ENCODE measurements at regions not wholly inside any gene's neighbourhood (a gene's known extent, or its start where the extent isn't known, plus 50 kb on each side); places are given as distances from the start of the nearest gene placed in this dataset.
"Not testable (repeated sequence)": the region's sequence is repeated elsewhere in the genome, so short reads cannot be mapped to it uniquely, and the experiment has no call there.

DNA sequence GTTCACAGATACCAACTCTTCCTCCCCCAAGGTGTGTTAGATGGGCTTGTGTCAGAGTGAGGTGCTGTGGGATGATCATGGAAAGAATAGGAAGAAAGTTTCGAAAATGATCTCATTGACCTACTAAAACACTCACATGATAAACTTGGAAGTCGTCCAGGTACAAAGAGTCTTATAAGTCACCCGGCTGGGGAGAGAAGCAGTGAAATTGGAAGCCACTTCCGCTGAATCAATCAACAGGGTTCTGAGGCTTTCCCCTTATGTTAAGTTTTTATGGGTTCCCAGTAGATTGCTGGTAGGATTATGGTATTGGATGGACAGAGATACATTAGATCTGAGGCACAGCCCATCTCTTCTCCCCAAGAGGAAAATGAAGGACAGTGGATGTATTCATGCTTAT lies 218.8 kb upstream of the MSX2 start:
- intact Hi-C loops (cut with DNase I; ENCODE audit: low total_unique reads), result no loop called here
- Histone ChIP-seq H3K4me3 (no peak overlapping the region), H3K4me1 (no peaks in the 10 kb centered on the region), H3K27me3 (peaks cover 0 to 2% (median 0%) of the 10 kb centered on the region in 3 donors), H3K36me3 (no peaks in the 10 kb centered on the region), H3K27ac (no peak overlapping the region), H3K9me3 (no peaks in the 10 kb centered on the region)
- ATAC-seq (no peak), DNase-seq (no peak)
- in situ Hi-C loops (cut with MboI; ENCODE audit: low sequenced_read_pairs in 4 of 4), result no loop called here
- TF ChIP-seq POLR2A (IDR thresholded peaks at IDR 0.05), result no peak
- TF ChIP-seq CTCF (IDR thresholded peaks at IDR 0.05 in 4 of 5, conservative IDR thresholded peaks at IDR 0.05 in 1 of 5), result no peak

GRCh38 chr5:174510782-174511453 lies 213.5 kb upstream of the MSX2 start:
- H3K4me1 ChIP-seq; H3K36me3 ChIP-seq; H3K9me3 ChIP-seq; H3K4me3 ChIP-seq; H3K27ac ChIP-seq; ATAC-seq; intact Hi-C loops (cut with DNase I; ENCODE audit: low total_unique reads); DNase-seq; H3K27me3 ChIP-seq; in situ Hi-C loops (cut with MboI; ENCODE audit: low sequenced_read_pairs in 4 of 4): not testable (repeated sequence)

GRCh38 chr5:174511714-174512253 lies 212.6 kb upstream of the MSX2 start:
- ATAC-seq (no peak), DNase-seq (no peak)
- peaks cover 0 to 2% (median 0%) of the 10 kb centered on the region in 3 donors for H3K27me3 ChIP-seq
- no peak overlapping the region for H3K4me3 ChIP-seq
- in situ Hi-C loops (cut with MboI; ENCODE audit: low sequenced_read_pairs in 4 of 4) (no loop called here), intact Hi-C loops (cut with DNase I; ENCODE audit: low total_unique reads) (no loop called here)
- H3K27ac ChIP-seq, result no peak overlapping the region
- H3K9me3 ChIP-seq, result no peaks in the 10 kb centered on the region
- H3K36me3 ChIP-seq, result no peaks in the 10 kb centered on the region
- TF ChIP-seq POLR2A (IDR thresholded peaks at IDR 0.05) (no peak), CTCF (IDR thresholded peaks at IDR 0.05 in 4 of 5, conservative IDR thresholded peaks at IDR 0.05 in 1 of 5) (no peak)
- H3K4me1 ChIP-seq, result no peaks in the 10 kb centered on the region

GRCh38 chr5:174514325-174514724 lies 210.1 kb upstream of the MSX2 start:
- DNase-seq, result no peak
- no peak for ATAC-seq
- H3K27me3 ChIP-seq, result peaks cover 0 to 9% (median 0%) of the 10 kb centered on the region in 3 donors
- in situ Hi-C loops (cut with MboI; ENCODE audit: low sequenced_read_pairs in 4 of 4) (no loop called here), intact Hi-C loops (cut with DNase I; ENCODE audit: low total_unique reads) (no loop called here)
- H3K4me1 ChIP-seq, result no peaks in the 10 kb centered on the region
- no peaks in the 10 kb centered on the region for H3K9me3 ChIP-seq
- no peak overlapping the region for H3K27ac ChIP-seq
- no peak for TF ChIP-seq CTCF (IDR thresholded peaks at IDR 0.05 in 4 of 5, conservative IDR thresholded peaks at IDR 0.05 in 1 of 5)
- no peak for TF ChIP-seq POLR2A (IDR thresholded peaks at IDR 0.05)
- no peaks in the 10 kb centered on the region for H3K36me3 ChIP-seq
- no peak overlapping the region for H3K4me3 ChIP-seq

DNA sequence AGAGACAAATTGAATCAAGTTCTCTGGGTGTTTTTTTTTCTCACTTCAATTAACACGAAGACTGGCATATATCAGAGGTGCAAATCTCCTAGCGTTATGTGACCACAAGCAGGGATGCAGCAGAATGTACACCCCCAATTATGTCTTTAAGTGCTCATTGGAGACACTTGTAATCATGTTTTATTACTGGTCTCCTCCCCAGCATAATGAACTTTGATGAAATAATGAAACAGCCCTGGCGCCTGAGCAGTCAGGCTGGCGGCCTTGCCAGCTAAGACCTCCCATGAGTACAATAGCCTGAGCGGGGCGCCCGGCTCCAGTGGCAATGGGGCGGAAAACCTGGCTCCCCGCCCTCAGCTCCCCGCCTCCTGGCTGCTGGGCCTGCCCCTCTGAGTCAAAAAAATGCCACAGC lies 209.4 kb upstream of the MSX2 start:
- in situ Hi-C loops (cut with MboI; ENCODE audit: low sequenced_read_pairs in 4 of 4), result no loop called here
- no peak overlapping the region for H3K4me3 ChIP-seq
- no peak for ATAC-seq
- TF ChIP-seq CTCF (IDR thresholded peaks at IDR 0.05 in 4 of 5, conservative IDR thresholded peaks at IDR 0.05 in 1 of 5) (no peak), POLR2A (IDR thresholded peaks at IDR 0.05) (no peak)
- no peaks in the 10 kb centered on the region for H3K9me3 ChIP-seq
- H3K4me1 ChIP-seq, result no peaks in the 10 kb centered on the region
- no peak for DNase-seq
- H3K27ac ChIP-seq, result no peak overlapping the region
- H3K27me3 ChIP-seq, result peaks cover 0 to 16% (median 0%) of the 10 kb centered on the region in 3 donors
- H3K36me3 ChIP-seq, result no peaks in the 10 kb centered on the region
- intact Hi-C loops (cut with DNase I; ENCODE audit: low total_unique reads), result no loop called here

Data from gastrocnemius medialis (tissue), 4 donors.